ENCODE measurements at regions not wholly inside any gene's neighbourhood (a gene's known extent, or its start where the extent isn't known, plus 50 kb on each side); places are given as distances from the start of the nearest gene placed in this dataset.

GRCh38 chr4:14513471-14513870, 488.8 kb upstream of the CPEB2 start:
- TF ChIP-seq, protein P1, sequence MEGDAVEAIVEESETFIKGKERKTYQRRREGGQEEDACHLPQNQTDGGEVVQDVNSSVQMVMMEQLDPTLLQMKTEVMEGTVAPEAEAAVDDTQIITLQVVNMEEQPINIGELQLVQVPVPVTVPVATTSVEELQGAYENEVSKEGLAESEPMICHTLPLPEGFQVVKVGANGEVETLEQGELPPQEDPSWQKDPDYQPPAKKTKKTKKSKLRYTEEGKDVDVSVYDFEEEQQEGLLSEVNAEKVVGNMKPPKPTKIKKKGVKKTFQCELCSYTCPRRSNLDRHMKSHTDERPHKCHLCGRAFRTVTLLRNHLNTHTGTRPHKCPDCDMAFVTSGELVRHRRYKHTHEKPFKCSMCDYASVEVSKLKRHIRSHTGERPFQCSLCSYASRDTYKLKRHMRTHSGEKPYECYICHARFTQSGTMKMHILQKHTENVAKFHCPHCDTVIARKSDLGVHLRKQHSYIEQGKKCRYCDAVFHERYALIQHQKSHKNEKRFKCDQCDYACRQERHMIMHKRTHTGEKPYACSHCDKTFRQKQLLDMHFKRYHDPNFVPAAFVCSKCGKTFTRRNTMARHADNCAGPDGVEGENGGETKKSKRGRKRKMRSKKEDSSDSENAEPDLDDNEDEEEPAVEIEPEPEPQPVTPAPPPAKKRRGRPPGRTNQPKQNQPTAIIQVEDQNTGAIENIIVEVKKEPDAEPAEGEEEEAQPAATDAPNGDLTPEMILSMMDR (conservative IDR thresholded peaks at IDR 0.05; ENCODE audit: control insufficient read depth, insufficient read depth, low read depth, low read length): no peak
- peak; percentile 67 for DNase-seq (ENCODE audit: low read depth)

DNA sequence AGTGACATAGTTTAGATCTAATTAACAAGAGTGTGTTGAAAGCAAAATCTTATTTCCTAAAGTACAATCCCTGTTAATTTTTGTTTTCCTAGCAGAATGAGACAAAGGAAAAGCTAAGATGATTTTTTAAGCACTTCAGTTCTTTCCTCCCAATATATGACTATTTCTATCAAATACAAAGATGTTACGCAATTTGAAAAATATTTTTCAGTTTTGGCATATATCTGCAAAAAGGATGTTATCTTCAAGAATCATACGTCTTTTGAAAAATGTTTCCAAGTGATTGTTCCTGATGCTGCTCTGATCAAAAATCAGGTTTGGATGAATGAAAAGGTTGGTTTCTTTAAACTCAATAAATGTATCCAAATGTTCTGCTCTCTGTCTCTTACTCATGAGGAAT, 486.7 kb upstream of the CPEB2 start:
- no peak overlapping the region for H3K4me3 ChIP-seq (ENCODE audit: control insufficient read depth, low read depth, low read length)
- no peak for DNase-seq (ENCODE audit: low read depth)
- TF ChIP-seq, protein P1 (conservative IDR thresholded peaks at IDR 0.05; ENCODE audit: control insufficient read depth, insufficient read depth, low read depth, low read length): no peak

More at GRCh38 chr4:14513471-14513870, 488.8 kb upstream of the CPEB2 start:
- H3K4me3 ChIP-seq (ENCODE audit: control insufficient read depth, low read depth, low read length): no peak overlapping the region

DNA sequence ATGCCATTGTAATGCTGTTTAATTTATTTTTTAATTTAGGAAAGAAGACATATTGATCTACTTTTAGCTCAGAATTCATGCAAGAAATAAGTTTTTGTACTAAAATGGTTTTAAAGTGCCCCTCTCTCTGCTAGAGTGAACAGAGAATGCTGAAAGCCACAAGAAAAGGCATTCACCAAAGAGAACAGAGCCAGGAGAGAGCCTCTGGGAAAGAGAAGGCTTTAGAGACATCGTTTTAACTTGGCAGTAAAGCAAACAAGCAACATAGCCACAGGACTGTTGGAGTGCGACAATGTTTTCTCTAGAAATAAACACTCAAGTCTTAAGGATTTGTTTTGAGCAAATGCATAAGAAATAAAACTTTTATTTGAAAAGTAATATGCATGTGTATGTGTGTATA, 484.1 kb upstream of the CPEB2 start:
- no peak for DNase-seq (ENCODE audit: low read depth)
- TF ChIP-seq, protein P1 (conservative IDR thresholded peaks at IDR 0.05; ENCODE audit: control insufficient read depth, insufficient read depth, low read depth, low read length): no peak

GRCh38 chr4:14520171-14520570, 482.1 kb upstream of the CPEB2 start:
- TF ChIP-seq, protein P1 (conservative IDR thresholded peaks at IDR 0.05; ENCODE audit: control insufficient read depth, insufficient read depth, low read depth, low read length): no peak
- H3K4me3 ChIP-seq (ENCODE audit: control insufficient read depth, low read depth, low read length): no peak overlapping the region
- peak; percentile 9 for DNase-seq (ENCODE audit: low read depth)

More for the DNA sequence above, 484.1 kb upstream of the CPEB2 start:
- no peak overlapping the region for H3K4me3 ChIP-seq (ENCODE audit: control insufficient read depth, low read depth, low read length)

DNA sequence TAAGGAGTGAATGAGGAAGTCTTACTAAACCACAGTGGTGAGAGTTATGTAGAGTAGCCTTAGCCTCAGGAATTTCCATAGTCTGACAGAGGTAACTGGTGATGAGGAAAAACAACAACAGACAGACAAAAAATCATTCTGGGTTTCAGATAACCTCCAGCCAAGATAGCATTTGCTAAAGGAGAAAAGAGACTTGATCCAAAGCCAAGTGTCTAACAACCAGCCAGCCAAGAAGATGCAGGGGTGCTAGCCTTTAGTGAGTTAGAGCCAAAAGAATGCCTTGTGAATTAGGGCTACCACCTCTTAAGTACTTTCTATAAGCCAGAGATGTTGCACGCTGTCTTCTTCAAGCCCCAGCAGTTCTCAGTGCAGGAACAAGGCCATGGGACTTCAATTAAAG, 478.0 kb upstream of the CPEB2 start:
- DNase-seq (ENCODE audit: low read depth): no peak
- no peak overlapping the region for H3K4me3 ChIP-seq (ENCODE audit: control insufficient read depth, low read depth, low read length)
- TF ChIP-seq, protein P1 (conservative IDR thresholded peaks at IDR 0.05; ENCODE audit: control insufficient read depth, insufficient read depth, low read depth, low read length): no peak

DNA sequence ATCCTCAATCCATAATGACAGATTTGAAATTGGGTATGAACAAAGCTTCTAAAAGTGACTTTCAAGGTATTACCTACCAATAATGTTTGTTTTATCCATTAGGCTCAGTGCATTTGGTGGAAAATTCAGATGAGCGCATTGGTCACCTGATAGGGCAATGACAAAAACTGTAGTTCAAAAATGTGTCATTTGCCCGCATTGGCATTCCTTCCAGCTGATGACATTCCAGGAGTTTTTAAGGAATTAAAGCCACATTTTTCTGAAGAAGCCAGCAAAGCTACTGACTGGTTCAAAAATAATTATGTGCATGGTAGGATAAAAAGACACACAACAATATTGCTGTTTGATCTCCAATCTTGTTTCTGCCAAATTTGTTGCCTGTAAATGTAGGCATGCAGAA, 473.4 kb upstream of the CPEB2 start:
- DNase-seq (ENCODE audit: low read depth): no peak
- TF ChIP-seq, protein P1 (conservative IDR thresholded peaks at IDR 0.05; ENCODE audit: control insufficient read depth, insufficient read depth, low read depth, low read length): no peak
- H3K4me3 ChIP-seq (ENCODE audit: control insufficient read depth, low read depth, low read length): no peak overlapping the region

DNA sequence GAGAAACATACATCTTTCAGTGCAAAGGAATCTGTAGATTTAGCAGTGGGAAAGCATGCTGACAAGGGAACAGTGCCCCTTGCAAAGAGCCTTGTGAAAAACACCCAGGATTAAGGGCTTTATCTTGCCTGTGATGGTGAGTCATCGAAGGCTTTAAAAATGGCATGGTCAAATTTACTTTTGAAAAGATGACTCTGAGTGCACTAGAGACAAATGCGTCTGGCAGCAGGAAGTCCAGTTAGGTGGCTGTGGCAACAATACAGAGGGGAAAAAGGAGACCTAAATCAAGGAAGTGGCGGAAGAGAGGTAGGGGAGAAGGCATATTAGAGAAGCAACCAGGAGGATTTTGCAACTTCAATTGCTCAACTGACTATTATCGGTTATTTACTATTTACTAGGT, 472.6 kb upstream of the CPEB2 start:
- no peak overlapping the region for H3K4me3 ChIP-seq (ENCODE audit: control insufficient read depth, low read depth, low read length)
- peak; percentile 1 for DNase-seq (ENCODE audit: low read depth)
- TF ChIP-seq, protein P1 (conservative IDR thresholded peaks at IDR 0.05; ENCODE audit: control insufficient read depth, insufficient read depth, low read depth, low read length): no peak

Measured in fibroblast of mammary gland (primary cell).